Body of pancreas (tissue), 4 donors: ENCODE measurements at regions not wholly inside any gene's neighbourhood (a gene's known extent, or its start where the extent isn't known, plus 50 kb on each side); places are given as distances from the start of the nearest gene placed in this dataset.

Experiments
- ATAC-seq: fragments of 150-250 bp; one replicate; pipeline ENCODE4 v1.9.1; 2016
- DNase-seq, 4 donors: peaks; one replicate each; pipeline ENCODE4 v3.0.0-alpha.2; 2019
- H3K27ac ChIP-seq, 4 donors: fragments of 200-600 bp; sonication (generic); 1 replicate in 3 of 4; 2 replicates in 1 of 4; pipeline versions ENCODE4 v1.5.1 to v1.6.1; 2016 to 2019; ENCODE audit warnings: mild to moderate bottlenecking in 1 of 4, mixed read lengths in 1 of 4, moderate library complexity in 1 of 4
- H3K27me3 ChIP-seq, 2 donors: fragments of 200-600 bp; sonication (generic); one replicate each; pipeline ENCODE4 v1.6.0; 2016; ENCODE audit warnings: mild to moderate bottlenecking in 1 of 2
- H3K36me3 ChIP-seq, 2 donors: fragments of 200-600 bp; sonication (generic); replicated peaks in 1 of 2; 2 replicates each; pipeline ENCODE4 v1.5.1; 2016; ENCODE audit warnings: low read depth in 2 of 2; ENCODE audit not compliant: insufficient read depth in 1 of 2
- H3K4me1 ChIP-seq: fragments of 200-600 bp; sonication (generic); one replicate; pipeline ENCODE4 v1.6.0; 2016
- H3K4me3 ChIP-seq, 2 donors: fragments of 200-600 bp; sonication (generic); 1 replicate in 1 of 2; 2 replicates in 1 of 2; pipeline ENCODE4 v1.5.1; 2016 to 2019
- H3K9me3 ChIP-seq, 3 donors: fragments of 200-600 bp; sonication (generic); 1 replicate in 2 of 3; 2 replicates in 1 of 3; pipeline ENCODE4 v1.5.1; 2016
- POLR2A ChIP-seq, 3 donors: fragments of 450-650 bp; IDR thresholded peaks; one replicate each; pipeline ENCODE4 v1.6.1; 2016; ENCODE audit warnings: antibody characterized with exemption in 3 of 3, mild to moderate bottlenecking in 2 of 3
- WGBS, 2 donors: methylation state at CpG; one replicate each; pipeline ENCODE4 v1.1.5; 2017; 5-methylcytosine and 5-hydroxymethylcytosine counted together
- intact Hi-C: fragments of 100-400 bp; cut with DNase I; formaldehyde crosslinking; loops from one replicate; pipeline ENCODE4 v1.15.1; 2023
- TF ChIP-seq, protein P1 (sequence below), 7 experiments: fragments of 450-650 bp in 4 of 7; fragments of 200-600 bp in 3 of 7; sonication (generic) in 3 of 7; IDR thresholded peaks; one replicate each; pipeline ENCODE4 v1.5.1; 2016 to 2019; ENCODE audit warnings: antibody characterized with exemption in 7 of 7

DNA sequence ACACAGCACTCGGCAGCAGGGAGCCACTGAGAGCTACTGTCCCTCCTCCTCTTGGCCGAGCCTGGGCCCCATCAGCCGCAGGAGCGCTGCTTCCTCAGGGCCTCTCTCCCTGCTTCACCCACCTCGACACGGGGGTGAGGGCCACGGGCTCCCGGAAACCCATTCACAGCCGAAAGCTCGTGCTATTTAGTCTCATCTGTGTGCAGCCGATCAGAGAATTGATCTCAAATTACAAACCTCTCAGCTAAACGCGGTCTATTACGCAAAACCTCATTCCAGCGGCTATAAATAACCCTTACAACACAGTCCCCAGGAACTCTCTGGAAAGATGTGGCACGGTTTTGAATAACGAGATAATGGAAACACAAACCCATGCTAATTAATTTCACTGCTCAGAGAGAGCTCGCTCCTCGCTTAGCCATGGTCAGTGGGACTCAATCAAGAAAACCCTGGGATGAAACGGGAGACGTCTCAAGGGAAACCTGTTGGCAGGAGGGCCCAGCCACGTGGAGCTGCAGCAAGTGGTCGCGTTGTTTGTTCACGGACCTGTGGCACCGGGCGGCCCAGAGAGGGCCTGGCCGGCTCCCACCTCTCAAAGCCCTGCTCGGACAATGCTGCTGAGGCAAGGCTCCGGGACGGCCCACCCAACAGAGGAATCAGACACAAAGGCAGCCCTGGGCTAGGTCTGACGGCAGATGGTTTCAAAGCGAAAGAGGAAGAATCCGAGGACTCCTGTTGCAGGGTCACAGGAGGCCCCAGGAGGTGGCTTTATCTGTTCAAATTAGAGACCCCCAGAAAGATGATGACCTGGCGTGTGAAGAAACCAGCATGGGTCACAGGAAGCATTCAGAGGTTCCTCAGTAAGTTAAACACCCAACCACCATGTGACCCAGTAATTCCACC lies 210.5 kb downstream of the CTTN start:
- TF ChIP-seq POLR2A (IDR thresholded peaks at IDR 0.05) = no peak
- Histone ChIP-seq H3K27me3 (no peaks in the 10 kb centered on the region), H3K9me3 (no peaks in the 10 kb centered on the region), H3K27ac (no peak overlapping the region), H3K4me3 (no peak overlapping the region), H3K36me3 (no peaks in the 10 kb centered on the region), H3K4me1 (peaks cover 13% of the 10 kb centered on the region)
- ATAC-seq (no peak), DNase-seq (no peak)
- intact Hi-C loops = no loop called here
- 66 to 79% methylated on average over 31 to 34 of the region's 35 CpGs for WGBS, 2 donors

DNA sequence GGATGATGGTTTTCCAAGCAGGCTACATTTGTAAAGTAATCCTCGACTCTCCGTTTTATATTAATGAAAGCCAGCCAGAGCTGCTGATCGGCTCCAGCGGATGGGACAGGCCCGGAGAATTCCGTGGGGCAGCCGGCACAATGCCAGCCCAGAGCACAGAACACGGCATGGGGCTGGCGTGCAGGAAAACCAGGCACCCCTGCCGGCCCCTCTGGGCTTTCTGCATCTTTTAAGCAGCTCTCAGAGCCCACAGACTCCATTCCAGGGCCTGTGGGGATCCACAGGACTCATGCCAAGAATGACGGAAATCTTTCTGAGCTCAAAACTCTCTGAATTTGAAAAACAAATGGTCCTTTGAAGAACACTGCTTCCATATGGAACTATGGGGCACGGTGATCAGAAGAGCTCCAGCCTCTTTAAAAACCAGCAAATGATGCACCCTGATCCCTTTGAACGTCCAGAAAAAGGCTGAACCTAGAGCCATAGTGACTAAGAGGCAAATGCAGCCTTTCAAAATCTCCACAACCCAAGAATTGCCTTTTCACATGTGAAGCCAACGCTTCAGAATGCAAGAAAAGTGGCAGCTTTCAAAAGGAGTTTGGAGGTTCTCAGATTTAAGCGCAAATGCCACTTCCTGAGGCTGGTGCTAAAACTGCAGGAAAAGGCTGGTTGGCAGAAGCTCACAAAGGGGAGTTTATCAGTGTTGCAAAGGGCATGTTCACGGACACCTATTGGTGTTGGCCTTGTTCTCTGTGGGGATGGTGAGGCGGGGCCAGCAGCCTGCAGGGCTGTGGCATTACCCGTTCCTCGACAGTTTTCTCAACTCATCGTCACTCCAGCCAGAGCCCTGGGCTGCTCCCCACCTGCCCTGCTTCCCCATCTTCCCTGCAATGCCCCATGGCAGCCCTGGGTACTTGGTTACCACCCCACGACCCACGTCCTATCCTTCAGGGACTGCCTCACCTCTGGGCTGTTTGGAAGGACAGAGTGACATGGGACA lies 212.5 kb downstream of the CTTN start:
- H3K4me3 ChIP-seq = no peak overlapping the region
- H3K27ac ChIP-seq = peak overlapping the region in 1 of 4 donors; percentile 13
- no peaks in the 10 kb centered on the region for H3K9me3 ChIP-seq
- no peaks in the 10 kb centered on the region for H3K36me3 ChIP-seq
- H3K27me3 ChIP-seq = no peaks in the 10 kb centered on the region
- DNase-seq (peak in 3 of 4 donors; percentile 8 to 38 (median 27)), ATAC-seq (peak; percentile 30)
- H3K4me1 ChIP-seq = peaks cover 13% of the 10 kb centered on the region
- 53 to 65% methylated on average over 13 to 22 of the region's 22 CpGs for whole genome bisulfite sequencing, 2 donors
- intact Hi-C loops = no loop called here
- no peak for TF ChIP-seq POLR2A (IDR thresholded peaks at IDR 0.05)
- TF ChIP-seq, protein P1, sequence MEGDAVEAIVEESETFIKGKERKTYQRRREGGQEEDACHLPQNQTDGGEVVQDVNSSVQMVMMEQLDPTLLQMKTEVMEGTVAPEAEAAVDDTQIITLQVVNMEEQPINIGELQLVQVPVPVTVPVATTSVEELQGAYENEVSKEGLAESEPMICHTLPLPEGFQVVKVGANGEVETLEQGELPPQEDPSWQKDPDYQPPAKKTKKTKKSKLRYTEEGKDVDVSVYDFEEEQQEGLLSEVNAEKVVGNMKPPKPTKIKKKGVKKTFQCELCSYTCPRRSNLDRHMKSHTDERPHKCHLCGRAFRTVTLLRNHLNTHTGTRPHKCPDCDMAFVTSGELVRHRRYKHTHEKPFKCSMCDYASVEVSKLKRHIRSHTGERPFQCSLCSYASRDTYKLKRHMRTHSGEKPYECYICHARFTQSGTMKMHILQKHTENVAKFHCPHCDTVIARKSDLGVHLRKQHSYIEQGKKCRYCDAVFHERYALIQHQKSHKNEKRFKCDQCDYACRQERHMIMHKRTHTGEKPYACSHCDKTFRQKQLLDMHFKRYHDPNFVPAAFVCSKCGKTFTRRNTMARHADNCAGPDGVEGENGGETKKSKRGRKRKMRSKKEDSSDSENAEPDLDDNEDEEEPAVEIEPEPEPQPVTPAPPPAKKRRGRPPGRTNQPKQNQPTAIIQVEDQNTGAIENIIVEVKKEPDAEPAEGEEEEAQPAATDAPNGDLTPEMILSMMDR (IDR thresholded peaks at IDR 0.05) = no peak

DNA sequence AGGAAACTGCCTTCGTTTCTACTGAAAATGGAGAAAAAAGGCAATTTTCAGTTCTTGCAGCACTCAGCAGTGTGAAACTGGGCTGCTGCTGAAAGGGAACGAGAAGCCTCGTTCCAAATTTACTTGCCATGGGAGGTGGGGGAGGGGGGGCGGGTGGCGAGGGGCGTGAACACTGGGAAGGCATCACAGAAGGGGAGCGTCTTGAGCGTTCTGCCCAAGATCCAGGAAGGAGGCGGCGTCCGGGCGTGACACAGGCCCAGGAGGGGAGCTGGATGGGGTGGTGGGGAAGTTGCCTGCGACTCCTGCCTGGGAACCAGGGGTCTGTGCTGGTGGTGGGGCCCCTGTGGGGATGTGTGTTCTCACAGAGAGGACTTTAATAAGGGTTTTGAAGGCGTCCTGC lies 213.5 kb downstream of the CTTN start:
- Histone ChIP-seq H3K27ac (no peak overlapping the region), H3K27me3 (no peaks in the 10 kb centered on the region), H3K9me3 (no peaks in the 10 kb centered on the region), H3K4me3 (no peak overlapping the region), H3K4me1 (peaks cover 13% of the 10 kb centered on the region), H3K36me3 (no peaks in the 10 kb centered on the region)
- intact Hi-C loops = no loop called here
- 83 to 85% methylated on average over 14 of the region's 14 CpGs for WGBS, 2 donors
- ATAC-seq = no peak
- DNase-seq = no peak
- TF ChIP-seq, protein P1 (IDR thresholded peaks at IDR 0.05) = no peak
- TF ChIP-seq POLR2A (IDR thresholded peaks at IDR 0.05) = no peak

DNA sequence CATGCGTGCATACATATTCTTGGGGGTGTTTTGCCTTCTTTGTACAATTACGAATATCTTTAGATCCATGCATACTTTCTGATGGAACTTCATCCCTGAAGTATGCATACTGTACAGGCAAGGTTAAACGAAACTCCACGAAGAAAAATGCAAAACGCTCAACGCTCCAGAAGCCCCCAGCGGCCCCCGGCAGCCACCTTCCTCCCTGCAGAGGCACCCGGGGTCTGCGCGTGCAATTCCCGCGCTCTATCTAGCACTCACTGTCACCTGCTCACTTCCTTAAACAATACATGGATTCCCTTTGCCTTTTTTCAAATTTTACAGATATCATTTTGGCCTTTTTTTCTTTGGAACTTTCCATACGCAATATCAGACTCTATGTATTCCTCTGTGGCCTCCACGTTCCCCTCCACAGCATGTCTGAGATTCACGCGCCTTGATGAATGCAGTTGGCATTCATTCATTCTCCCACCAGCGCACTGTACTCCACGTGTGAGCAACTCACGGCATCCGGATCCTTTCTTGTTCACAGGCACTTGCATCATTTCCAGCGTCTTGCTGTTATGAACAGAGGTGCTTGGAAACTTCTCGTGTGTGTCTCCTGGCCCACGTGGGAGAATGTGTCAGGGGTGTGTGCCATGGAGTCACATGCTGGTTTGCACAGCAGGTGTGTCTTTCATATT lies 214.3 kb downstream of the CTTN start:
- Histone ChIP-seq H3K9me3 (no peaks in the 10 kb centered on the region), H3K27me3 (no peaks in the 10 kb centered on the region), H3K4me3 (no peak overlapping the region), H3K4me1 (peaks cover 13% of the 10 kb centered on the region), H3K27ac (no peak overlapping the region), H3K36me3 (no peaks in the 10 kb centered on the region)
- TF ChIP-seq, protein P1 (IDR thresholded peaks at IDR 0.05) = no peak
- TF ChIP-seq POLR2A (IDR thresholded peaks at IDR 0.05) = no peak
- WGBS, 2 donors = 86 to 89% methylated on average over 24 of the region's 24 CpGs
- no peak for DNase-seq
- ATAC-seq = no peak
- intact Hi-C loops = no loop called here
